ENCODE measurements at regions not wholly inside any gene's neighbourhood (a gene's known extent, or its start where the extent isn't known, plus 50 kb on each side); places are given as distances from the start of the nearest gene placed in this dataset.

DNA sequence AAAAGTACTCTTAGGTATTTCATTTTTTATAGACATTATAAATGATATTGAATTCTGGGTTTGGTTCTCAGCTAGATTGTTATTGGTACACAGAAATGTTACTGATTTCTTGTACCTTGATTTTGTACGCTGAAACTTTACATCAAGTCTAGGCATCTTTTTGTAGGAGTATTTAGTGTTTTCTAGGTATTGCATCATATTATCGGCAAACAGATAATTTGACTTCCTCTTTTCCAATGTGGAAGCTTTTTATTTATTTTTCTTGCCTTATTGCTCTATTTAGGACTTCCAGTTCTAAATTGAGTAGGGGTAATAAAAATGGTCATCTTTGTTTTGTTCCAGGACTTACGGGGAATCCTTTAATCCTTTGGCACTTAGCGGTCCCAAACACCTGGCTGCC is 676.6 kb upstream of the CCDC179 start:
- intact Hi-C loops (cut with micrococcal nuclease; ENCODE audit: unreplicated experiment), result loop anchor here (10.0 kb wide), 1 partner anchor 848 kb away; no protein-coding TSS in a partner anchor
- ChIA-PET CTCF (no interaction called here), POLR2A (ENCODE audit: unreplicated experiment) (interaction anchor here (0.6 kb wide), 1 partner anchor 27 kb away, joined by 6 read pairs; no protein-coding TSS in a partner anchor)
- no peaks in the 10 kb centered on the region for H3K9me2 ChIP-seq (ENCODE audit: insufficient read depth)
- H3K9me3 ChIP-seq (ENCODE audit: insufficient read depth, low read depth), result no peaks in the 10 kb centered on the region
- no peak overlapping the region for H3K4me2 ChIP-seq
- H3K4me1 ChIP-seq (replicated peaks; ENCODE audit: insufficient read depth), result no peaks in the 10 kb centered on the region
- H2AFZ ChIP-seq, result no peak overlapping the region
- H3K4me3 ChIP-seq, result no peak overlapping the region
- no peak for DNase-seq
- H3K27ac ChIP-seq, result no peak overlapping the region
- H3K27me3 ChIP-seq (ENCODE audit: insufficient read depth, low read depth), result no peaks in the 10 kb centered on the region
- H3K79me2 ChIP-seq (ENCODE audit: low read depth), result no peaks in the 10 kb centered on the region
- no peaks in the 10 kb centered on the region; the same call in 1 of the 2 replicates for H3F3A ChIP-seq (ENCODE audit: insufficient read depth, low read depth)
- no peaks in the 10 kb centered on the region for H4K20me1 ChIP-seq (ENCODE audit: insufficient read depth)
- no peaks in the 10 kb centered on the region for H3K36me3 ChIP-seq (ENCODE audit: low read depth)
- TF ChIP-seq, protein P1, sequence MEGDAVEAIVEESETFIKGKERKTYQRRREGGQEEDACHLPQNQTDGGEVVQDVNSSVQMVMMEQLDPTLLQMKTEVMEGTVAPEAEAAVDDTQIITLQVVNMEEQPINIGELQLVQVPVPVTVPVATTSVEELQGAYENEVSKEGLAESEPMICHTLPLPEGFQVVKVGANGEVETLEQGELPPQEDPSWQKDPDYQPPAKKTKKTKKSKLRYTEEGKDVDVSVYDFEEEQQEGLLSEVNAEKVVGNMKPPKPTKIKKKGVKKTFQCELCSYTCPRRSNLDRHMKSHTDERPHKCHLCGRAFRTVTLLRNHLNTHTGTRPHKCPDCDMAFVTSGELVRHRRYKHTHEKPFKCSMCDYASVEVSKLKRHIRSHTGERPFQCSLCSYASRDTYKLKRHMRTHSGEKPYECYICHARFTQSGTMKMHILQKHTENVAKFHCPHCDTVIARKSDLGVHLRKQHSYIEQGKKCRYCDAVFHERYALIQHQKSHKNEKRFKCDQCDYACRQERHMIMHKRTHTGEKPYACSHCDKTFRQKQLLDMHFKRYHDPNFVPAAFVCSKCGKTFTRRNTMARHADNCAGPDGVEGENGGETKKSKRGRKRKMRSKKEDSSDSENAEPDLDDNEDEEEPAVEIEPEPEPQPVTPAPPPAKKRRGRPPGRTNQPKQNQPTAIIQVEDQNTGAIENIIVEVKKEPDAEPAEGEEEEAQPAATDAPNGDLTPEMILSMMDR (conservative IDR thresholded peaks at IDR 0.05), result no peak
- TF ChIP-seq EZH2 (IDR thresholded peaks at IDR 0.05; ENCODE audit: low read depth), result no peak
- no TSS peak for BruUV-seq (replicated peaks)

GRCh38 chr11:23539556-23539955 is 679.3 kb upstream of the CCDC179 start:
- Histone ChIP-seq H2AFZ (no peak overlapping the region), H3K27me3 (ENCODE audit: insufficient read depth, low read depth) (no peaks in the 10 kb centered on the region), H3K36me3 (ENCODE audit: low read depth) (no peaks in the 10 kb centered on the region), H3K4me3 (no peak overlapping the region), H3K9me3 (ENCODE audit: insufficient read depth, low read depth) (no peaks in the 10 kb centered on the region), H3K79me2 (ENCODE audit: low read depth) (no peaks in the 10 kb centered on the region), H4K20me1 (ENCODE audit: insufficient read depth) (no peaks in the 10 kb centered on the region), H3K4me1 (replicated peaks; ENCODE audit: insufficient read depth) (no peaks in the 10 kb centered on the region), H3F3A (ENCODE audit: insufficient read depth, low read depth) (no peaks in the 10 kb centered on the region; the same call in 1 of the 2 replicates), H3K9me2 (ENCODE audit: insufficient read depth) (no peaks in the 10 kb centered on the region), H3K4me2 (no peak overlapping the region), H3K27ac (no peak overlapping the region)
- DNase-seq, result no peak
- CTCF ChIA-PET, result no interaction called here
- intact Hi-C loops (cut with micrococcal nuclease; ENCODE audit: unreplicated experiment), result loop anchor here (10.0 kb wide), 1 partner anchor 845 kb away; no protein-coding TSS in a partner anchor
- no TSS peak for BruUV-seq (replicated peaks)
- TF ChIP-seq, protein P1 (conservative IDR thresholded peaks at IDR 0.05), result no peak
- TF ChIP-seq EZH2 (IDR thresholded peaks at IDR 0.05; ENCODE audit: low read depth), result no peak
- POLR2A ChIA-PET (ENCODE audit: unreplicated experiment), result no interaction called here

GRCh38 chr11:23540101-23540561 is 679.9 kb upstream of the CCDC179 start:
- Histone ChIP-seq H3F3A (ENCODE audit: insufficient read depth, low read depth) (no peaks in the 10 kb centered on the region; the same call in 1 of the 2 replicates), H3K27ac (no peak overlapping the region), H3K79me2 (ENCODE audit: low read depth) (no peaks in the 10 kb centered on the region), H4K20me1 (ENCODE audit: insufficient read depth) (no peaks in the 10 kb centered on the region), H3K4me1 (replicated peaks; ENCODE audit: insufficient read depth) (no peaks in the 10 kb centered on the region), H3K9me2 (ENCODE audit: insufficient read depth) (no peaks in the 10 kb centered on the region), H3K36me3 (ENCODE audit: low read depth) (no peaks in the 10 kb centered on the region), H3K4me2 (0 out of 2 replicates have a peak overlapping the region, but pooled peaks have one; percentile 29), H2AFZ (no peak overlapping the region), H3K27me3 (ENCODE audit: insufficient read depth, low read depth) (no peaks in the 10 kb centered on the region), H3K9me3 (ENCODE audit: insufficient read depth, low read depth) (no peaks in the 10 kb centered on the region), H3K4me3 (no peak overlapping the region)
- CTCF ChIA-PET, result interaction anchor here (0.6 kb wide), 1 partner anchor 433 kb away, joined by 6 read pairs; no protein-coding TSS in a partner anchor
- intact Hi-C loops (cut with micrococcal nuclease; ENCODE audit: unreplicated experiment), result loop anchor here (1.0 kb wide), 1 partner anchor 695 kb away; no protein-coding TSS in a partner anchor
- BruUV-seq (replicated peaks), result no TSS peak
- peak in 1 of 2 experiments; percentile 41 for DNase-seq
- POLR2A ChIA-PET (ENCODE audit: unreplicated experiment), result no interaction called here
- TF ChIP-seq, protein P1 (conservative IDR thresholded peaks at IDR 0.05), result peak; percentile 74
- no peak for TF ChIP-seq EZH2 (IDR thresholded peaks at IDR 0.05; ENCODE audit: low read depth)

Data from PC-9 (cell line).